ENCODE measurements at regions not wholly inside any gene's neighbourhood (a gene's known extent, or its start where the extent isn't known, plus 50 kb on each side); places are given as distances from the start of the nearest gene placed in this dataset.

GRCh38 chr5:74480201-74480600 lies 160.3 kb downstream of the ENC1 start:
- H3K4me3 ChIP-seq = no peak overlapping the region
- no peaks in the 10 kb centered on the region for H3K4me1 ChIP-seq (ENCODE audit: insufficient read depth)
- no peak for DNase-seq
- H3K36me3 ChIP-seq = no peaks in the 10 kb centered on the region
- intact Hi-C loops (cut with DNase I) = no loop called here
- no peaks in the 10 kb centered on the region for H3K27me3 ChIP-seq
- no peaks in the 10 kb centered on the region for H3K9me3 ChIP-seq
- 89 to 91% (median 90%) methylated on average over 6 of the region's 6 CpGs for WGBS, 3 donors
- TF ChIP-seq, protein P1, sequence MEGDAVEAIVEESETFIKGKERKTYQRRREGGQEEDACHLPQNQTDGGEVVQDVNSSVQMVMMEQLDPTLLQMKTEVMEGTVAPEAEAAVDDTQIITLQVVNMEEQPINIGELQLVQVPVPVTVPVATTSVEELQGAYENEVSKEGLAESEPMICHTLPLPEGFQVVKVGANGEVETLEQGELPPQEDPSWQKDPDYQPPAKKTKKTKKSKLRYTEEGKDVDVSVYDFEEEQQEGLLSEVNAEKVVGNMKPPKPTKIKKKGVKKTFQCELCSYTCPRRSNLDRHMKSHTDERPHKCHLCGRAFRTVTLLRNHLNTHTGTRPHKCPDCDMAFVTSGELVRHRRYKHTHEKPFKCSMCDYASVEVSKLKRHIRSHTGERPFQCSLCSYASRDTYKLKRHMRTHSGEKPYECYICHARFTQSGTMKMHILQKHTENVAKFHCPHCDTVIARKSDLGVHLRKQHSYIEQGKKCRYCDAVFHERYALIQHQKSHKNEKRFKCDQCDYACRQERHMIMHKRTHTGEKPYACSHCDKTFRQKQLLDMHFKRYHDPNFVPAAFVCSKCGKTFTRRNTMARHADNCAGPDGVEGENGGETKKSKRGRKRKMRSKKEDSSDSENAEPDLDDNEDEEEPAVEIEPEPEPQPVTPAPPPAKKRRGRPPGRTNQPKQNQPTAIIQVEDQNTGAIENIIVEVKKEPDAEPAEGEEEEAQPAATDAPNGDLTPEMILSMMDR (IDR thresholded peaks at IDR 0.05) = no peak
- TF ChIP-seq EP300 (IDR thresholded peaks at IDR 0.05) = no peak
- no peak for TF ChIP-seq POLR2A (IDR thresholded peaks at IDR 0.05)
- no peak overlapping the region for H3K27ac ChIP-seq

GRCh38 chr5:74478328-74478727 lies 162.2 kb downstream of the ENC1 start:
- TF ChIP-seq POLR2A (IDR thresholded peaks at IDR 0.05) (no peak), EP300 (IDR thresholded peaks at IDR 0.05) (no peak)
- TF ChIP-seq, protein P1 (IDR thresholded peaks at IDR 0.05) = no peak
- H3K36me3 ChIP-seq = no peaks in the 10 kb centered on the region
- H3K27ac ChIP-seq = no peak overlapping the region
- intact Hi-C loops (cut with DNase I) = no loop called here
- 71 to 87% (median 74%) methylated on average over 5 of the region's 5 CpGs for WGBS, 3 donors
- no peak overlapping the region for H3K4me3 ChIP-seq
- DNase-seq = no peak
- no peaks in the 10 kb centered on the region for H3K27me3 ChIP-seq
- H3K9me3 ChIP-seq = no peaks in the 10 kb centered on the region
- H3K4me1 ChIP-seq (ENCODE audit: insufficient read depth) = no peaks in the 10 kb centered on the region

GRCh38 chr5:74477761-74478160 lies 162.8 kb downstream of the ENC1 start:
- no peak overlapping the region for H3K27ac ChIP-seq
- intact Hi-C loops (cut with DNase I) = no loop called here
- DNase-seq = no peak
- H3K9me3 ChIP-seq = no peaks in the 10 kb centered on the region
- 92 to 94% (median 93%) methylated on average over 12 of the region's 12 CpGs for WGBS, 3 donors
- TF ChIP-seq POLR2A (IDR thresholded peaks at IDR 0.05) (no peak), EP300 (IDR thresholded peaks at IDR 0.05) (no peak)
- TF ChIP-seq, protein P1 (IDR thresholded peaks at IDR 0.05) = no peak
- no peaks in the 10 kb centered on the region for H3K36me3 ChIP-seq
- no peak overlapping the region for H3K4me3 ChIP-seq
- H3K4me1 ChIP-seq (ENCODE audit: insufficient read depth) = no peaks in the 10 kb centered on the region
- no peaks in the 10 kb centered on the region for H3K27me3 ChIP-seq

- Histone ChIP-seq H3K27ac (no peak overlapping the region), H3K36me3 (no peaks in the 10 kb centered on the region), H3K27me3 (no peaks in the 10 kb centered on the region), H3K4me1 (ENCODE audit: insufficient read depth) (no peaks in the 10 kb centered on the region), H3K4me3 (no peak overlapping the region), H3K9me3 (no peaks in the 10 kb centered on the region)
- WGBS, 3 donors = 95 to 97% (median 95%) methylated on average over 7 of the region's 7 CpGs
- DNase-seq = no peak
- intact Hi-C loops (cut with DNase I) = no loop called here
- TF ChIP-seq, protein P1 (IDR thresholded peaks at IDR 0.05) = no peak
- TF ChIP-seq EP300 (IDR thresholded peaks at IDR 0.05) (no peak), POLR2A (IDR thresholded peaks at IDR 0.05) (no peak)
Observed at GRCh38 chr5:74476819-74477453, 163.6 kb downstream of the ENC1 start.

Measured in ovary (tissue), 7 donors.